AG04450 (cell line): ENCODE measurements at regions not wholly inside any gene's neighbourhood (a gene's known extent, or its start where the extent isn't known, plus 50 kb on each side); places are given as distances from the start of the nearest gene placed in this dataset.

ENCODE experiments used
- CTCF ChIA-PET: fragments of 300-600, 350-600 bp; formaldehyde crosslinking; extraction: SDS; loops from one replicate; lab custom pipeline; 2022; ENCODE audit warnings: antibody characterized with exemption, inconsistent platforms; lab: Charles Lee
- POLR2A ChIA-PET: fragments of 350-600 bp; formaldehyde crosslinking; extraction: SDS; loops from one replicate; lab custom pipeline; 2021; ENCODE audit warnings: antibody characterized with exemption, inconsistent platforms; lab: Yijun Ruan, JAX
- DNase-seq: peaks from one replicate; pipeline ENCODE4 v3.0.0-alpha.2; 2011; ENCODE audit warnings: low read depth, low spot score
- H3K27ac ChIP-seq: one replicate; pipeline ENCODE4 v1.5.1; 2012; ENCODE audit warnings: low read depth, low read length, control low read depth
- H3K27me3 ChIP-seq: one replicate; pipeline ENCODE4 v1.6.0; 2012; ENCODE audit warnings: low read length; ENCODE audit not compliant: control insufficient read depth, insufficient read depth
- H3K4me3 ChIP-seq: 2 replicates; pipeline ENCODE4 v1.5.1; 2011; ENCODE audit warnings: mild to moderate bottlenecking, low read depth, low read length, control low read depth
- H3K9me3 ChIP-seq: 2 replicates; pipeline ENCODE4 v1.5.1; 2012; ENCODE audit warnings: low read length; ENCODE audit not compliant: control insufficient read depth, insufficient read depth
- CTCF ChIP-seq: IDR thresholded peaks from 2 replicates; pipeline ENCODE4 v1.5.1; 2011; ENCODE audit warnings: low read depth, low read length, control low read depth, inconsistent platforms

- CTCF ChIA-PET, result interaction anchor here (0.9 to 2.5 kb wide), 5 partner anchors 13 to 219 kb away, joined by 3 to 16 read pairs (median 4); partner anchors contain the start of gene LSM11
- POLR2A ChIA-PET, result interaction anchor here (0.6 kb wide), 1 partner anchor 104 kb away, joined by 3 read pairs; no protein-coding TSS in a partner anchor
- no peak for DNase-seq
- Histone ChIP-seq H3K27ac (no peak overlapping the region), H3K27me3 (no peaks in the 10 kb centered on the region), H3K4me3 (no peak overlapping the region), H3K9me3 (no peaks in the 10 kb centered on the region)
- TF ChIP-seq CTCF, result no peak
These were observed 103.1 kb upstream of the CLINT1 start for GRCh38 chr5:157961896-157962590.

GRCh38 chr5:157961176-157961575 is 102.2 kb upstream of the CLINT1 start:
- POLR2A ChIA-PET, result no interaction called here
- H3K27ac ChIP-seq, result no peak overlapping the region

GRCh38 chr5:157959370-157959769 is 100.4 kb upstream of the CLINT1 start:
- POLR2A ChIA-PET, result interaction anchor here (0.6 kb wide), 1 partner anchor 34 kb away, joined by 3 read pairs; no protein-coding TSS in a partner anchor
- H3K27ac ChIP-seq, result no peak overlapping the region
- no peak for DNase-seq
- TF ChIP-seq CTCF, result no peak
- no peaks in the 10 kb centered on the region for H3K9me3 ChIP-seq
- CTCF ChIA-PET, result interaction anchor here (0.6 to 3.5 kb wide), 3 partner anchors 10 to 528 kb away, joined by 3 to 18 read pairs (median 6); no protein-coding TSS in a partner anchor
- no peak overlapping the region for H3K4me3 ChIP-seq
- no peaks in the 10 kb centered on the region for H3K27me3 ChIP-seq

More at GRCh38 chr5:157961176-157961575, 102.2 kb upstream of the CLINT1 start:
- Histone ChIP-seq H3K27me3 (no peaks in the 10 kb centered on the region), H3K9me3 (no peaks in the 10 kb centered on the region), H3K4me3 (no peak overlapping the region)
- DNase-seq, result no peak
- CTCF ChIA-PET, result interaction anchor here (0.6 to 2.5 kb wide), 5 partner anchors 12 to 218 kb away, joined by 3 to 16 read pairs (median 5); partner anchors contain the start of gene LSM11
- no peak for TF ChIP-seq CTCF

DNA sequence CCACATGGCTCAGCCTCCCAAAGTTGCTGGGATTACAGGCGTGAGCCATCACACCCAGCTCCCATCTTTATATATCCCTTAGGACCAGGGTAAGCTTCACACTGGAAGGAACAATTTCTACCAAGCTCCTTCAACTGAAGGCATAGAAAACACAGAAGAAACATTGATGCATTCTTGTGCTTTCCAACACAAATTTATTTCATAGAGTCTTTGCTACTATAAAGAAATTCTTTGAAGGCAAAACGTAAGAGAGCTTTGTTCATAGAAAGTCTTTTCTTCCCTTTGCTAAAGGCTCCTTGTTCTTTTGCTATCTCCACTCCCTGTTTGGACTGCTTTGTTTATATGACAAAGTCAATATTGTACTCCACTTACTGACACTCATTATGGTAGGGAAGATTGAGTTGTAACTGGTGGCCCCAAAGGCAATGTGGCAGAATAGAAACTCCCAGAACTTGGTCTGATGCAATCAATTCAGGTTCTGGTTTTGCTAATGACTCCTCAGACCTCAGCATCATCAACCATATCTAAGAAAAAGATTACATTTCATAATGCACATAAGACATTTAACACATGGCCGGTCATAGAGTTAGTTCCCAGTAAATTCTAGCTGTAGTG is 97.4 kb upstream of the CLINT1 start:
- no peaks in the 10 kb centered on the region for H3K27me3 ChIP-seq
- H3K9me3 ChIP-seq, result no peaks in the 10 kb centered on the region
- POLR2A ChIA-PET, result no interaction called here
- H3K4me3 ChIP-seq, result no peak overlapping the region
- TF ChIP-seq CTCF, result no peak
- no peak overlapping the region for H3K27ac ChIP-seq
- CTCF ChIA-PET, result interaction anchor here (0.6 to 3.5 kb wide), 2 partner anchors 7 to 8 kb away, joined by 3 to 18 read pairs; no protein-coding TSS in a partner anchor
- no peak for DNase-seq
